ENCODE measurements at regions not wholly inside any gene's neighbourhood (a gene's known extent, or its start where the extent isn't known, plus 50 kb on each side); places are given as distances from the start of the nearest gene placed in this dataset.

DNA sequence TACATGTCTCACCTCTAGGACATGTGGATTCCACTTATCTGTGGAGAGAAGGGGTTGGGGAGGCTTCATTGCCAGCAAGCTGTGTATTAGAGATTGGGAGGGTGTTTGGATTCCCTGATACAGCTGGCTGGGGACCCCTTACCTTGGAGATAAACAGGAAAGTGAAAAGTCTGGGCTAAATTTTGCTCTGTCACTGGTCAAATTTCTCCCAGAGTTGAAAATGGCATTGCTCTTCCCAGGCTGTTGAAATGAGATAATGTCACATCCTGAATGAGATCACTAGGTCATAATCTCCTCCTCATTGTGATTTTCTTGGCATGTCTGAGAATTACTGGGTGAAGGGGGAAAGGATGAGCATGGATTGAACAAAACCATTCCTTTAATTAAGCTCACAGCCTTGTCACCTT is 265.0 kb upstream of the PARD3B start:
- TF ChIP-seq, protein P1, sequence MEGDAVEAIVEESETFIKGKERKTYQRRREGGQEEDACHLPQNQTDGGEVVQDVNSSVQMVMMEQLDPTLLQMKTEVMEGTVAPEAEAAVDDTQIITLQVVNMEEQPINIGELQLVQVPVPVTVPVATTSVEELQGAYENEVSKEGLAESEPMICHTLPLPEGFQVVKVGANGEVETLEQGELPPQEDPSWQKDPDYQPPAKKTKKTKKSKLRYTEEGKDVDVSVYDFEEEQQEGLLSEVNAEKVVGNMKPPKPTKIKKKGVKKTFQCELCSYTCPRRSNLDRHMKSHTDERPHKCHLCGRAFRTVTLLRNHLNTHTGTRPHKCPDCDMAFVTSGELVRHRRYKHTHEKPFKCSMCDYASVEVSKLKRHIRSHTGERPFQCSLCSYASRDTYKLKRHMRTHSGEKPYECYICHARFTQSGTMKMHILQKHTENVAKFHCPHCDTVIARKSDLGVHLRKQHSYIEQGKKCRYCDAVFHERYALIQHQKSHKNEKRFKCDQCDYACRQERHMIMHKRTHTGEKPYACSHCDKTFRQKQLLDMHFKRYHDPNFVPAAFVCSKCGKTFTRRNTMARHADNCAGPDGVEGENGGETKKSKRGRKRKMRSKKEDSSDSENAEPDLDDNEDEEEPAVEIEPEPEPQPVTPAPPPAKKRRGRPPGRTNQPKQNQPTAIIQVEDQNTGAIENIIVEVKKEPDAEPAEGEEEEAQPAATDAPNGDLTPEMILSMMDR (IDR thresholded peaks at IDR 0.05; ENCODE audit: low read depth, low read length, poor library complexity, severe bottlenecking) = no peak
- TF ChIP-seq EZH2phosphoT487 (IDR thresholded peaks at IDR 0.05; ENCODE audit: borderline replicate concordance, low read length) = no peak

Measured in DOHH2 (cell line).